ENCODE measurements at regions not wholly inside any gene's neighbourhood (a gene's known extent, or its start where the extent isn't known, plus 50 kb on each side); places are given as distances from the start of the nearest gene placed in this dataset.

GRCh38 chr2:121944072-121944831 lies 188.8 kb downstream of the TSN start:
- intact Hi-C loops (cut with DNase I), result no loop called here
- DNase-seq (ENCODE audit: low spot score), result no peak

DNA sequence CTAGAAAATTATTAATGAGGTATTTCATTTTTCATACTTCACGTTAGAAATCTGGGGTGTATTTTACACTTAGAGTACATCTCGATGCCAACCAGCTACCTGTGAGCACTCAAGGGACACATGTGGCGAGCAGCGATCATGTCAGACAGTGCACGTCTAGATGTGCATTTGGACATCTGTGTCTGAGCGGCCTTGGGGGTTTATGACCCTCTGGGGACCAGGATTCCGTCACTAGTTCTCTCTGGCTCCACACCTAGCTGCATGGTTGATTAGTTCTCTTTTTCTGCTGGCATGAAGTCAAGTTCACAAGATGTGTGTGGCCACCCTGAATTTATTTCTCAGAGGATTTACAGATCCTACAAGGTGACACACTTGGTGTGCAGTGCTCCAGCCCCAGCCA lies 192.2 kb downstream of the TSN start:
- DNase-seq (ENCODE audit: low spot score), result no peak
- intact Hi-C loops (cut with DNase I), result no loop called here

DNA sequence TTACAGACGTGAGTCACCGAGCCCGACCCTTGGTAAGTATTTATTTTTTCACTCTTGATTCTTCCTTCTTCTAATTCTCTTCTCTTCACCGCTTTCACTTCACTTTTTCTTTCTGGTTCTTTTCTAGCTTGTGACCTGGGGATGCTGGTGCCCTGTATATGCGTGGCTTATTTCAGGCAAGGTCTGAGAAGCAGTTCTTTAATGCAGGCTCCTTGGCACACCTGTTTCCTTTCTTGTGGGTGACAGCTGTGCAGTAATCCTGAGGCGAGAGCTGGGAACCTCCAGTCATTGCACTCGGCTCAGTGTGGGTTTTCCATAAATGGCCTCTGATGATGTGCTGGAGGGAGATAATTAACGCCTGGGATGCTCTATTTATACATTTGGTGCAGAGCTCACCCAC lies 193.8 kb downstream of the TSN start:
- intact Hi-C loops (cut with DNase I), result no loop called here

DNA sequence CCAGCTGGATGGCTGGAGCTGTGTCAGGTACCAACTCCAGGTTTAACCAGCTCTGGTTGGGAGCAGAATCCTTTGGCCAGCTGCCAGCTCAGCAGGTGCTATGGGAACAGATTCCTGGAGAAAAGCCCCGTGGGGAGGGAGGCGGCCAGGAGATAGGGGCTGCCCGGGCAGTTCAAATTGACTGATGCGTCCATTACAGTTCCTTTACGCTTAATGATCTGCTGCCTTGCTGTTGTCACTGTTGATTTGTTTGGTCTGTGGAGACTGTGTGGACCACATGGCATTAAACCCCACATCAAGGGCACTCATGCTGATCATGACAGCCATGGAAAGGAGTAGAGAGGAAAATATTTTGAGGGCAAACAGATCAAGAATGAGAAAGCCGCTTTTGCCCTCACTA lies 200.0 kb downstream of the TSN start:
- DNase-seq (ENCODE audit: low spot score), result no peak
- intact Hi-C loops (cut with DNase I), result no loop called here

More for the DNA sequence above, 193.8 kb downstream of the TSN start:
- no peak for DNase-seq (ENCODE audit: low spot score)

- intact Hi-C loops (cut with DNase I), result no loop called here
- DNase-seq (ENCODE audit: low spot score), result no peak
Measured at GRCh38 chr2:121955872-121956271, 200.4 kb downstream of the TSN start.

- no peak for DNase-seq (ENCODE audit: low spot score)
- intact Hi-C loops (cut with DNase I), result no loop called here
Measured at GRCh38 chr2:121960251-121960650, 204.8 kb downstream of the TSN start.

DNA sequence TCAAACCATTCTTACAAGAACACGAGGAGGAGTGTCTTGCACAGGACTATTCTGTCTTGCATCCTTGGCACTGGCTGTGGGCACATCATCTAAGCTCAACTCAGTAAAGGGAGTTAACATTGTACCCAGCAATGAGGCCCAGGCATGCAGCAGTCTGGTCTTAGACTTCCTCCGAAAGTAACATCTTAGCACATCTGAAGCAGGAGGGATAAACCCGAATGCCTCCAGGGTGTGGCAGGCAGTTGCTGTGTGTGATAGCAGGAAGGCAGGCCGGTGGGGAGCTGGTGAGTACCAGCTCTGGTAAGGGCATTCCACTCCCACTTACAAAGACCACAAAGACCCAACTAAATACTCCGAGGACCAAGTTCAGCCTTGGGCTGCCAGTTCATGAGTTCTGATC lies 206.3 kb downstream of the TSN start:
- DNase-seq (ENCODE audit: low spot score), result no peak
- intact Hi-C loops (cut with DNase I), result no loop called here

DNA sequence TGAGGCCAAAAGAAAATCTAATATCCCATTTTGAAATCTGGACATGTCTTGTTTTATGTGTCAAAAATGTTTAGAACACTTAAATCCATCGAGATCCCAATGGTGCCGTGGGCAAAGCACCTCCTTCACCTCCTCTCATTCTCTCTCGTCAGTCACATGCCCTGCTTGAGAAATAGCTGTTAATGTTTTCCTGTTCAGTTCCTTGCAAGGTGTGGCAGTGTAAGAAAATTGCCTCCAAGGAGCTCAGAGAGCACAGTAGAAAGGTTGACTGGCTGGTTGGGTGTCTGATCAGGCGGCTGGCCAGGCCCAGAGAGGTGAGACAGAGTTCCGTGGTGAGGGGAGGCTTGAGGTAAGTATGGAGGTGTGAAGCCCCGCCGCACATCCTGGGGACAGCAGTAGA lies 210.2 kb downstream of the TSN start:
- no peak for DNase-seq (ENCODE audit: low spot score)
- intact Hi-C loops (cut with DNase I), result loop anchor here in 1 of 2 donors (2.0 kb wide), 1 partner anchor 43 kb away; no protein-coding TSS in a partner anchor

GRCh38 chr2:121966663-121967062 lies 211.2 kb downstream of the TSN start:
- intact Hi-C loops (cut with DNase I), result no loop called here
- DNase-seq (ENCODE audit: low spot score), result no peak

GRCh38 chr2:121969166-121969565 lies 213.7 kb downstream of the TSN start:
- DNase-seq (ENCODE audit: low spot score), result no peak
- intact Hi-C loops (cut with DNase I), result no loop called here

DNA sequence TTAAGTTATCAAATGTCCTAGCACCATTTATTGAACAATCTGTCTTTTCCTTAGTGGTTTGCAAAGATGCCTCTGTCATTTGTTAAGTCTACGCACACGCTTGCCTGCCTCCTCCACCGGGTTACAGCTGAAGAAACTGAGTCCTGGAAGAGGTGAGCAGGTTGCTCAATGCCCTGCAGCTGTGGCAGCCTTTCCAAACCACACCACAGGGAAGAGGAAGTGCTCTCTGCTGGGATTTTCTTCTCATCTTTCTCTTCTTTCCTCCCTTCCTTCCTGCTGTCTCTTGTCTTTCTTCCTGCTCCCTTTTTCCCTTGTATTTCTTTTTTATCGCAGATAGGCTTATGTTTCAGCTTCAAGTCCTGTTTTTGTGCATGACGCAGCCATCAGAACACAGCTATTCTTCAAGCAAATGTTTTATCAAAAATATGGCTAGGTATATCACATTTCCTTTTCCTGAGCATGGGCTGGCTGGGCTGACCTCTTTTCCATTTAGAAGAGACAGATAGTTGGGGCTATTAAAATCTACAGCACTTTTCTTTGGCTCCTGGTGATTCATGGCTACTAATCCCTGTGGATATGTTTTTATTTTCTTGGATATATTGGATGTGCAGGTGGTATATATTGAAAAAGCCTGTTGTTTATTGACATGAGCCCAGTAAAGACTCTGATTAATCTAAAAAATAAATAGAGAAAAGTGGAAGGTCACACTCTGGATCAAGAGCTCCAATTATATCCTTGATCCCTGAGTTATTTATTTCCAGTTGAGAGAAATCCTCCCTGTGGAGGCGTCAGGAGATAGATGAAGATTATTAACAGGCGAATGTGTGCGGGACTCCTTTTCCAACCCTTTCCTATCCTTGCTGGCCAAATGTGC lies 214.6 kb downstream of the TSN start:
- DNase-seq (ENCODE audit: low spot score), result no peak
- intact Hi-C loops (cut with DNase I), result loop anchor here in 1 of 2 donors (10.0 kb wide), 1 partner anchor 1715 kb away; the partner anchor contains the start of gene RALB

- intact Hi-C loops (cut with DNase I), result loop anchor here in 1 of 2 donors (10.0 kb wide), 1 partner anchor 1717 kb away; the partner anchor contains the start of gene RALB
Measured at GRCh38 chr2:121972203-121972602, 216.8 kb downstream of the TSN start.

GRCh38 chr2:121974897-121975661 lies 219.6 kb downstream of the TSN start:
- intact Hi-C loops (cut with DNase I), result loop anchor here in 1 of 2 donors (10.0 kb wide), 1 partner anchor 1720 kb away; the partner anchor contains the start of gene RALB
- no peak for DNase-seq (ENCODE audit: low spot score)

More at GRCh38 chr2:121972203-121972602, 216.8 kb downstream of the TSN start:
- DNase-seq (ENCODE audit: low spot score), result no peak

DNA sequence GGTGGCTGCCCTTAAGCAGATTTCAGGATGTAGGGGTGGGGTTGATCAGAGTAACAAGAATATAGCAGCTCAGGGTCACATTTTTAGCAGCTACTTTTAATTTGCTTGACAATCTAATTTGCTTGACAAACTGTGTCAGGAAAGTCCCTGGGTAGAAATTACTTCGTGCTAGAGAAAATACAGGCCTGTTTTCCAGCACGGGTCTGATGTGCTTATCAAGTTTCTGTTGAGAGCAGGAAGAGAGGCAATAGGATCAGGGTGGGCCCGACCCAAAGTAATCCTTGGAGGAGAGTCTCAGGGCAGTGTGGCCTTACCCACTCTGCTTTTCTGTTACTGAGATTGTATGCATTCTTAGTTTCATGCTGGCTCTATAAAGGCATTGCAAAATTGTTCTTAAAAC lies 221.5 kb downstream of the TSN start:
- intact Hi-C loops (cut with DNase I), result loop anchor here in 1 of 2 donors (10.0 kb wide), 1 partner anchor 1722 kb away; the partner anchor contains the start of gene RALB
- DNase-seq (ENCODE audit: low spot score), result no peak

DNA sequence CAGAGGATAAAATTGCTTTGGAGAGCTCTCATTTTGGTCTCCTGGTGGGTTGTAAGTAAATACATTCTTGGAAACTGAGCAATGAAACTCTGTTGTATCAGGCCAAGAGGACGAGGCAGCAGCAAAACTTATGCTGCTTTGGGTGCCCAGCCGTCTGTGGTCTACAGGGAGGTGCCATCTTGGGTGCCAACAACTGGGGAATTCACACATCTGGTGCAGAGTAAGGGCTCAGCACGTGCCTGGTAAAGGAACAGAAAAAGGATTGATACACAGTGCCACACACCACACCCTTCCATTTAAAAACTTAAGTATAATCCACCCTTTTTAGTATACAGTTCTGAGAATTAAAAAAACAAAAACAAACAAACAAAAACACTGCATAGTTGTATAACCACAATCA lies 221.9 kb downstream of the TSN start:
- no peak for DNase-seq (ENCODE audit: low spot score)
- intact Hi-C loops (cut with DNase I), result loop anchor here in 1 of 2 donors (10.0 kb wide), 1 partner anchor 1723 kb away; the partner anchor contains the start of gene RALB

DNA sequence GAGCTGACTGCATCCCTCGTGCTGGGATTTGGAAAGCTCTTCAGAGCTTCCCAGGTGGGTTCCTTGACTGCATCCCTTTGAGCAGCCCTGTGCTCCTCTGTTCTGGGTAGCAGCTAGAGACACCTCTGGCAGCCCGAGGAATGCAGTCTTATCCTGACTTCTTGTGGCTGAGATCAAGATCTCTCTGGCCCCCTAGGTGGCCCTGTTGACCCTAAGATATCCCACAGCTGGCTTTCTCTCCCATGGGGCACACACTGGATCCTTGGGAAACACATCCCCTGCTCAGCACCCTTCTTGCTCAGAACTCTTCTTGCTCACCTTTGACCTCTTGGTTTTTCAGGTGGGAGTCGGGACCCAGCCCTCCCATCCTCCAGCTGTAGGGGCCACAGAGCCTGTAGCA lies 237.2 kb downstream of the TSN start:
- DNase-seq (ENCODE audit: low spot score), result no peak

DNA sequence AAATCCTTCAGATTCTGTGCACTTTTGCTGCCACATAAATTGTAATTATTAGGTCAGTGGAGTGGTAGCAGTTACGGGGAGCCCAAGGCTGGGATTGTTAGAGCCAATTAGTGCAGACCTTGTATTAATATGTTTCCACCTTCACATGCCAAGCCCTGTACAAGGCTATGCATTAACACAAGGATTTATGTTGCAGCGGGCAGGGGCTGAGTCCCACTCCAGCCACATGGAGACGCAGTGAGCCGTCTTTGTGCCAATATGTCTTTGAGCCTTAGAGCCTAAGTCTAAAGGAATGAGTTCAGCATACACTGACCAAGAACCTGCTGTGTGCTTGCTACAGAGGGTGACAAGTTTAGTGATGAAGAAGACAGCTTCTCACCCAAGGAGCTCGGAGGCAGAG lies 238.2 kb downstream of the TSN start:
- no peak for DNase-seq (ENCODE audit: low spot score)
- intact Hi-C loops (cut with DNase I), result no loop called here

More for the DNA sequence above, 237.2 kb downstream of the TSN start:
- intact Hi-C loops (cut with DNase I), result no loop called here

DNA sequence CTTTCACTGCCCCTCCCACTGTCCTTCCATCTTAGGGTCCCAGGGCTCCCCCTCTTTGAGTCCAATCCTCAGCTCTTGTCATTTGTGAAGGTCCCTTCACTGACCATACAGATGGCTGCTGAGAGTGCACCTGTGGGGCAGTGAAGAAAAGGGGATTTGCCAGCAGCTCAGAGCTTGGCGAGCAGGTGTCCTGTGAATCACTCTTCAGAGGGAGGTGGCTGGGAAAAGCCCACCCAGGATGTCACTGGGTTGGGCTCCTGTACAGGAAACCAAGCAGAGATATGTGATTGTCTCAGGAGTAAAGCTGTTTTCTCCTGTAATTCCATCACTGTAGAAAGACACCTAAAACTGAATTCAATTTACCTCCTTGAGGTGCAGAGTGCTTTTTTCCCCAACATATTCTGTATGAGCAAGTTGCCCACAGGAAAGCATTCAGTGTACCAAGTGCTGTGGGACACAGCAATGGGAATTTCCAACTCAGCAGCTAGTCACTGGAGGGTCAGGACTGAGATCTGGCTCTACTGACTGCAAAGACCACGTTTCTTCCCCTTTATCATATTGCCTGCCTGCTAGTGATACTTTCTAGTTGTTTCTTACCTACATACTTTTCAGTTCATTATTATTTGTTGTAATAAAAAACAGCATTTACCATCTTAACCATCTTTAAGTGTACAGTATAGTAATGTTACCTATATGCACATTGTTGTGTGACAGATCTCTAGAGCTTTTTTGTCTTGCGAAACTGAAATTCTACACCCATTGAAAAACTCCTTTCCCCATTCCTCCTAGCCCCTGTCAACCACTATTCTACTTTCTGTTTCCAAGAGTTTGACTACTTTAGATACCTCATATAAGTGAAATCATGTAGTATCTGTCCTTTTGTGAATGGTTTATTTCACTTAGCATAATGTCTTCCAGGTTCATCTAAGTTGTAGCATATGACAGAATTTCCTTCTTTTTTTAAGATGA lies 239.1 kb downstream of the TSN start:
- intact Hi-C loops (cut with DNase I), result no loop called here
- DNase-seq (ENCODE audit: low spot score), result no peak

Data from posterior vena cava (tissue), 2 donors.